Astrocyte of the spinal cord (primary cell): ENCODE measurements at regions not wholly inside any gene's neighbourhood (a gene's known extent, or its start where the extent isn't known, plus 50 kb on each side); places are given as distances from the start of the nearest gene placed in this dataset.

ENCODE experiments used
- DNase-seq: peaks from one replicate; pipeline ENCODE4 v3.0.0; 2011; ENCODE audit warnings: low read depth, low spot score
- H3K4me3 ChIP-seq: 2 replicates; pipeline ENCODE4 v1.5.1; 2011; ENCODE audit warnings: low read depth, mild to moderate bottlenecking, low read length, moderate library complexity
- CTCF ChIP-seq: IDR thresholded peaks from 2 replicates; pipeline ENCODE4 v1.5.1; 2012; ENCODE audit warnings: low read depth, mild to moderate bottlenecking, low read length, inconsistent platforms
- in situ Hi-C: cut with HindIII; loops from 2 replicates; pipeline ENCODE4 v1.10.0; 2017; ENCODE audit warnings: low sequenced_read_pairs

- DNase-seq = no peak
- in situ Hi-C loops = no loop called here
- H3K4me3 ChIP-seq = no peak overlapping the region
- no peak for TF ChIP-seq CTCF
These were observed 331.9 kb upstream of the POGK start for GRCh38 chr1:166507347-166507746.

- in situ Hi-C loops = no loop called here
- DNase-seq = no peak
These were observed 327.5 kb upstream of the POGK start for GRCh38 chr1:166511761-166512160.

GRCh38 chr1:166514067-166514466 lies 325.2 kb upstream of the POGK start:
- no peak overlapping the region for H3K4me3 ChIP-seq
- DNase-seq = no peak
- in situ Hi-C loops = no loop called here
- TF ChIP-seq CTCF = no peak

More at GRCh38 chr1:166511761-166512160, 327.5 kb upstream of the POGK start:
- TF ChIP-seq CTCF = no peak
- no peak overlapping the region for H3K4me3 ChIP-seq

GRCh38 chr1:166527752-166528151 lies 311.5 kb upstream of the POGK start:
- no peak for TF ChIP-seq CTCF
- in situ Hi-C loops = no loop called here
- DNase-seq = no peak
- H3K4me3 ChIP-seq = no peak overlapping the region

- TF ChIP-seq CTCF = no peak
- in situ Hi-C loops = no loop called here
- no peak overlapping the region for H3K4me3 ChIP-seq
- DNase-seq = no peak
These were observed 300.6 kb upstream of the POGK start for GRCh38 chr1:166538646-166539045.

GRCh38 chr1:166544036-166544435 lies 295.2 kb upstream of the POGK start:
- in situ Hi-C loops = no loop called here
- DNase-seq = no peak
- TF ChIP-seq CTCF = no peak
- H3K4me3 ChIP-seq = no peak overlapping the region

- in situ Hi-C loops = no loop called here
- DNase-seq = no peak
- no peak for TF ChIP-seq CTCF
- no peak overlapping the region for H3K4me3 ChIP-seq
These were observed 294.7 kb upstream of the POGK start for GRCh38 chr1:166544561-166544960.
